Peyer's patch (tissue), 4 donors: ENCODE measurements at regions not wholly inside any gene's neighbourhood (a gene's known extent, or its start where the extent isn't known, plus 50 kb on each side); places are given as distances from the start of the nearest gene placed in this dataset.

ENCODE experiments used
- DNase-seq, 3 donors: peaks; one replicate each; pipeline ENCODE4 v3.0.0-alpha.2; 2017 to 2019
- H3K27ac ChIP-seq, 4 donors: fragments of 200-600 bp; sonication (generic); one replicate each; pipeline ENCODE4 v1.5.1; 2016 to 2019
- H3K27me3 ChIP-seq, 2 donors: fragments of 200-600 bp; sonication (generic); one replicate each; pipeline ENCODE4 v1.5.1; 2019
- H3K36me3 ChIP-seq, 3 donors: fragments of 200-600 bp; sonication (generic); one replicate each; pipeline ENCODE4 v1.5.1; 2016 to 2019
- H3K4me1 ChIP-seq, 4 donors: fragments of 200-600 bp; sonication (generic); one replicate each; pipeline ENCODE4 v1.5.1; 2016 to 2019
- H3K4me3 ChIP-seq, 4 donors: fragments of 200-600 bp; sonication (generic); 1 replicate in 3 of 4; 2 replicates in 1 of 4; pipeline ENCODE4 v1.5.1; 2016 to 2019; ENCODE audit warnings: mild to moderate bottlenecking in 1 of 4
- H3K9me3 ChIP-seq, 4 donors: fragments of 200-600 bp; sonication (generic); one replicate each; pipeline ENCODE4 v1.5.1; 2016 to 2019; ENCODE audit warnings: mild to moderate bottlenecking in 1 of 4
- CTCF ChIP-seq, 6 experiments: fragments of 450-650 bp in 4 of 6; fragments of 200-600 bp in 2 of 6; sonication (generic) in 1 of 6; IDR thresholded peaks; one replicate each; pipeline ENCODE4 v1.5.1; 2017 to 2019; ENCODE audit warnings: antibody characterized with exemption in 6 of 6, mild to moderate bottlenecking in 3 of 6, moderate library complexity in 1 of 6
- POLR2A ChIP-seq, 2 donors: fragments of 450-650 bp; IDR thresholded peaks; one replicate each; pipeline ENCODE4 v1.5.1; 2017; ENCODE audit warnings: antibody characterized with exemption in 2 of 2, mild to moderate bottlenecking in 2 of 2, moderate library complexity in 2 of 2

- Histone ChIP-seq H3K4me3 (no peak overlapping the region), H3K27me3 (no peaks in the 10 kb centered on the region), H3K4me1 (peaks cover 0 to 18% (median 0%) of the 10 kb centered on the region in 4 donors), H3K27ac (no peak overlapping the region), H3K9me3 (no peaks in the 10 kb centered on the region), H3K36me3 (no peaks in the 10 kb centered on the region)
- no peak for DNase-seq
- no peak for TF ChIP-seq POLR2A (IDR thresholded peaks at IDR 0.05)
- TF ChIP-seq CTCF (IDR thresholded peaks at IDR 0.05): no peak
Observed at GRCh38 chr6:159113223-159113622, 56.0 kb upstream of the FNDC1 start.

GRCh38 chr6:159112714-159113113, 56.5 kb upstream of the FNDC1 start:
- Histone ChIP-seq H3K9me3 (no peaks in the 10 kb centered on the region), H3K36me3 (no peaks in the 10 kb centered on the region), H3K4me1 (peaks cover 0 to 18% (median 0%) of the 10 kb centered on the region in 4 donors), H3K4me3 (no peak overlapping the region), H3K27me3 (no peaks in the 10 kb centered on the region), H3K27ac (no peak overlapping the region)
- DNase-seq: no peak
- no peak for TF ChIP-seq POLR2A (IDR thresholded peaks at IDR 0.05)

- no peak overlapping the region for H3K27ac ChIP-seq
- TF ChIP-seq POLR2A (IDR thresholded peaks at IDR 0.05) (no peak), CTCF (IDR thresholded peaks at IDR 0.05) (no peak)
- peaks cover 0 to 20% (median 5%) of the 10 kb centered on the region in 4 donors for H3K4me1 ChIP-seq
- no peaks in the 10 kb centered on the region for H3K27me3 ChIP-seq
- H3K9me3 ChIP-seq: no peaks in the 10 kb centered on the region
- no peak for DNase-seq
- no peaks in the 10 kb centered on the region for H3K36me3 ChIP-seq
- no peak overlapping the region for H3K4me3 ChIP-seq
Observed at GRCh38 chr6:159110748-159111147, 58.5 kb upstream of the FNDC1 start.

GRCh38 chr6:159110013-159110412, 59.2 kb upstream of the FNDC1 start:
- no peak for DNase-seq

GRCh38 chr6:159109391-159109790, 59.8 kb upstream of the FNDC1 start:
- DNase-seq: no peak
- no peaks in the 10 kb centered on the region for H3K36me3 ChIP-seq
- no peak for TF ChIP-seq POLR2A (IDR thresholded peaks at IDR 0.05)
- peak overlapping the region in 1 of 4 donors; percentile 76 for H3K27ac ChIP-seq
- no peaks in the 10 kb centered on the region for H3K9me3 ChIP-seq
- H3K4me3 ChIP-seq: no peak overlapping the region
- no peaks in the 10 kb centered on the region for H3K27me3 ChIP-seq
- H3K4me1 ChIP-seq: peaks cover 0 to 25% (median 7%) of the 10 kb centered on the region in 4 donors

More at GRCh38 chr6:159110013-159110412, 59.2 kb upstream of the FNDC1 start:
- Histone ChIP-seq H3K27me3 (no peaks in the 10 kb centered on the region), H3K4me1 (peaks cover 0 to 24% (median 7%) of the 10 kb centered on the region in 4 donors), H3K4me3 (no peak overlapping the region), H3K36me3 (no peaks in the 10 kb centered on the region), H3K27ac (peak overlapping the region in 1 of 4 donors; percentile 76), H3K9me3 (no peaks in the 10 kb centered on the region)
- TF ChIP-seq CTCF (IDR thresholded peaks at IDR 0.05) (peak; percentile 41 to 59 (median 48)), POLR2A (IDR thresholded peaks at IDR 0.05) (no peak)

GRCh38 chr6:159108426-159108985, 60.7 kb upstream of the FNDC1 start:
- Histone ChIP-seq H3K4me3 (no peak overlapping the region), H3K36me3 (no peaks in the 10 kb centered on the region), H3K27ac (peak overlapping the region in 2 of 4 donors; percentile 76 to 81), H3K9me3 (no peaks in the 10 kb centered on the region), H3K27me3 (no peaks in the 10 kb centered on the region), H3K4me1 (peaks cover 0 to 26% (median 7%) of the 10 kb centered on the region in 4 donors)
- no peak for TF ChIP-seq CTCF (IDR thresholded peaks at IDR 0.05)
- TF ChIP-seq POLR2A (IDR thresholded peaks at IDR 0.05): no peak
- no peak for DNase-seq
